Astrocyte (in vitro differentiated cells and primary cell): ENCODE measurements at regions not wholly inside any gene's neighbourhood (a gene's known extent, or its start where the extent isn't known, plus 50 kb on each side); places are given as distances from the start of the nearest gene placed in this dataset.
A peak's percentile ranks its signal among the peaks of the same experiment; 100 is the strongest.

Source experiments
- DNase-seq: peaks from one replicate; pipeline ENCODE4 v3.0.0-alpha.2; 2010; ENCODE audit warnings: low read depth
- FAIRE-seq: peaks from 2 replicates; lab custom pipeline; 2011; peaks lifted over from hg19 to GRCh38; lab: Jason Lieb, UNC
- H2AFZ ChIP-seq: 2 replicates; pipeline ENCODE4 v1.6.0; 2012; ENCODE audit warnings: low read depth, low read length, inconsistent platforms
- H3K27ac ChIP-seq: 2 replicates; pipeline ENCODE4 v1.5.1; 2011; ENCODE audit warnings: low read depth, low read length, inconsistent platforms
- H3K27me3 ChIP-seq: 2 replicates; pipeline ENCODE4 v1.6.0; 2011; ENCODE audit warnings: low read length, inconsistent platforms; ENCODE audit not compliant: insufficient read depth
- H3K36me3 ChIP-seq: 2 replicates; pipeline ENCODE4 v1.5.1; 2011; ENCODE audit warnings: low read length, inconsistent platforms; ENCODE audit not compliant: insufficient read depth
- H3K4me1 ChIP-seq: 2 replicates; pipeline ENCODE4 v1.5.1; 2011; ENCODE audit warnings: low read length, inconsistent platforms; ENCODE audit not compliant: insufficient read depth
- H3K4me2 ChIP-seq: 2 replicates; pipeline ENCODE4 v1.6.0; 2012; ENCODE audit warnings: low read length, inconsistent platforms
- H3K4me3 ChIP-seq: 2 replicates; pipeline ENCODE4 v1.5.1; 2011; ENCODE audit warnings: low read depth, mild to moderate bottlenecking, low read length, inconsistent platforms; ENCODE audit not compliant: insufficient read depth
- H3K79me2 ChIP-seq: 2 replicates; pipeline ENCODE4 v1.6.0; 2012; ENCODE audit warnings: mild to moderate bottlenecking, low read length, inconsistent platforms; ENCODE audit not compliant: insufficient read depth
- H3K9ac ChIP-seq: 2 replicates; pipeline ENCODE4 v1.6.0; 2012; ENCODE audit warnings: mild to moderate bottlenecking, low read length, inconsistent platforms
- H3K9me3 ChIP-seq: 2 replicates; pipeline ENCODE4 v1.5.1; 2012; ENCODE audit warnings: low read depth, mild to moderate bottlenecking, low read length, inconsistent platforms; ENCODE audit not compliant: insufficient read depth
- H4K20me1 ChIP-seq: 2 replicates; pipeline ENCODE4 v1.6.0; 2012; ENCODE audit warnings: low read length, inconsistent platforms; ENCODE audit not compliant: insufficient read depth
- H3K27ac Mint-ChIP-seq: one replicate; pipeline ENCODE4 v1.8.0; 2021; ENCODE audit warnings: mild to moderate bottlenecking, mixed read lengths; ENCODE audit not compliant: unreplicated experiment
- H3K27me3 Mint-ChIP-seq: one replicate; pipeline ENCODE4 v1.8.0; 2021; ENCODE audit warnings: low read depth, mixed read lengths; ENCODE audit not compliant: unreplicated experiment
- H3K36me3 Mint-ChIP-seq: one replicate; pipeline ENCODE4 v1.8.0; 2021; ENCODE audit warnings: low read depth, mixed read lengths; ENCODE audit not compliant: unreplicated experiment
- H3K4me1 Mint-ChIP-seq: one replicate; pipeline ENCODE4 v1.8.0; 2021; ENCODE audit warnings: low read depth, mixed read lengths; ENCODE audit not compliant: unreplicated experiment
- H3K4me3 Mint-ChIP-seq: one replicate; pipeline ENCODE4 v1.8.0; 2021; ENCODE audit warnings: mild to moderate bottlenecking, moderate library complexity, mixed read lengths; ENCODE audit not compliant: unreplicated experiment
- H3K9me3 Mint-ChIP-seq: one replicate; pipeline ENCODE4 v1.8.0; 2021; ENCODE audit warnings: mild to moderate bottlenecking, mixed read lengths; ENCODE audit not compliant: unreplicated experiment
- CTCF ChIP-seq: IDR thresholded peaks from 2 replicates; pipeline ENCODE4 v1.5.1; 2011; ENCODE audit warnings: low read depth, mild to moderate bottlenecking, inconsistent platforms, low read length, moderate library complexity; ENCODE audit not compliant: insufficient read depth
- EZH2 ChIP-seq: IDR thresholded peaks from 2 replicates; pipeline ENCODE4 v1.6.1; 2012; ENCODE audit warnings: mild to moderate bottlenecking, low read length, inconsistent platforms; ENCODE audit not compliant: insufficient read depth

GRCh38 chr3:55183201-55183600 lies 255.3 kb upstream of the LRTM1 start:
- no peak overlapping the region for H2AFZ ChIP-seq

DNA sequence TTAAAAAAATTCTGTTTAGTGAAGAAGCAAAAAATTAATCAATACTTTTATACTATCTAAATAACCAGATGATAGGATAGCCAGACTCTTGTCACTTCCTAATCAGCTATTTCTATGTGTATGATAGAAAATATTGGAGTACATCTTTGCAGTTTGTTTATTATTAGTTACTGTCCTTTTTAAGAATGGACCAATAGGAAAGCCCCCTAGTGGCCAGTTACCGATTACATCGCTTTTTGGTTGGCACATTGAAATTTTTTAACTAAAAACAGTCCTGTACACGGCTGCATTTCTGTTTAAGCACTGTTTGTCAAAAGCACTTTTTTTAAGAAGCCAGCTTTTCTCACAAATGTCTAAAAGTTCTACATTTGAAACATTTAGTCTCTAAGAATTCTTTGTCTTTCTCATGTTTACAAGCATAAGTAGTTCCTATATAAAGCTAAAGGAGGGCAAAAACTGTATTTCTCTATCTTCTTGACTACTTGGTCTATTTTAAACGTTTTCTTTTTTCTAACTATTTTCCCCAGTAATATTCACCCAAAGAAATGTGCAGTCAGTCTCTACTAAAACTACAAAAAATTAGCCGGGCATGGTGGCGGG lies 253.2 kb upstream of the LRTM1 start:
- FAIRE-seq = no peak

More at GRCh38 chr3:55183201-55183600, 255.3 kb upstream of the LRTM1 start:
- no peaks in the 10 kb centered on the region for H3K27me3 Mint-ChIP-seq
- H4K20me1 ChIP-seq = no peaks in the 10 kb centered on the region
- DNase-seq = no peak
- H3K9me3 ChIP-seq = no peaks in the 10 kb centered on the region
- H3K36me3 Mint-ChIP-seq = no peaks in the 10 kb centered on the region
- no peak overlapping the region for H3K27ac ChIP-seq
- no peak for FAIRE-seq
- H3K79me2 ChIP-seq = no peaks in the 10 kb centered on the region
- H3K9ac ChIP-seq = no peak overlapping the region
- no peak for TF ChIP-seq CTCF
- TF ChIP-seq EZH2 = no peak
- no peaks in the 10 kb centered on the region for H3K36me3 ChIP-seq
- H3K4me1 ChIP-seq = no peaks in the 10 kb centered on the region
- no peak overlapping the region for H3K27ac Mint-ChIP-seq
- H3K9me3 Mint-ChIP-seq = no peaks in the 10 kb centered on the region
- peaks cover 2% of the 10 kb centered on the region for H3K4me1 Mint-ChIP-seq
- no peak overlapping the region for H3K4me3 ChIP-seq
- H3K4me2 ChIP-seq = no peak overlapping the region
- no peaks in the 10 kb centered on the region for H3K27me3 ChIP-seq
- no peak overlapping the region for H3K4me3 Mint-ChIP-seq

More for the DNA sequence above, 253.2 kb upstream of the LRTM1 start:
- TF ChIP-seq EZH2 (no peak), CTCF (peak; percentile 80)
- no peak overlapping the region for H3K4me3 Mint-ChIP-seq
- H3K9me3 ChIP-seq = no peaks in the 10 kb centered on the region
- H3K36me3 ChIP-seq = no peaks in the 10 kb centered on the region
- no peaks in the 10 kb centered on the region for H3K9me3 Mint-ChIP-seq
- H4K20me1 ChIP-seq = no peaks in the 10 kb centered on the region
- no peaks in the 10 kb centered on the region for H3K27me3 ChIP-seq
- H3K4me2 ChIP-seq = no peak overlapping the region
- H3K36me3 Mint-ChIP-seq = no peaks in the 10 kb centered on the region
- no peak overlapping the region for H2AFZ ChIP-seq
- no peak overlapping the region for H3K9ac ChIP-seq
- no peaks in the 10 kb centered on the region for H3K4me1 ChIP-seq
- H3K4me3 ChIP-seq = no peak overlapping the region
- H3K27me3 Mint-ChIP-seq = no peaks in the 10 kb centered on the region
- no peak for DNase-seq
- peaks cover 2% of the 10 kb centered on the region for H3K4me1 Mint-ChIP-seq
- no peak overlapping the region for H3K27ac Mint-ChIP-seq
- H3K79me2 ChIP-seq = no peaks in the 10 kb centered on the region
- H3K27ac ChIP-seq = no peak overlapping the region
